HCT116 (cell line): ENCODE measurements at regions not wholly inside any gene's neighbourhood (a gene's known extent, or its start where the extent isn't known, plus 50 kb on each side); places are given as distances from the start of the nearest gene placed in this dataset.

Source experiments
- ATAC-seq: fragments of 200-7000 bp; cut with Tn5 transposase; 2 replicates; pipeline ENCODE4 v1.9.1; 2020; ENCODE audit warnings: mild to moderate bottlenecking, moderate library complexity
- BruUV-seq: library from RNA; stranded (reverse); fragments of 400-500 nt; replicated peaks from 2 replicates; lab custom pipeline; 2021; lab: Mats Ljungman, UMichigan
- CTCF ChIA-PET: fragments of 300-600 bp; sonication (Branson Sonifier 250); formaldehyde crosslinking; loops from one replicate; lab custom pipeline; 2021; ENCODE audit warnings: antibody characterized with exemption; lab: Charles Lee
- POLR2A ChIA-PET: fragments of 300-600, 350-600 bp; sonication (Branson Sonifier 250); formaldehyde crosslinking; loops from one replicate; lab custom pipeline; 2021; ENCODE audit warnings: antibody characterized with exemption; lab: Charles Lee
- RAD21 ChIA-PET, 2 experiments: fragments of 300-600 bp; sonication (Branson Sonifier 250); formaldehyde crosslinking; loops; one replicate each; lab custom pipeline; 2023; ENCODE audit warnings: low total read pairs in 2 of 2; ENCODE audit not compliant: uncharacterized antibody in 2 of 2, unreplicated experiment in 2 of 2, low non-redundant PET in 1 of 2; lab: Charles Lee
- DNase-seq: peaks from one replicate; pipeline ENCODE4 v3.0.0-alpha.2; 2010; ENCODE audit warnings: low read depth, low spot score
- H2AFZ ChIP-seq: fragments of 200-600 bp; shearing (Covaris generic), sonication (generic); 2 replicates; pipeline ENCODE4 v1.6.1; 2017; ENCODE audit warnings: low read depth, mixed run types, mixed read lengths, antibody characterized with exemption, low read length; ENCODE audit not compliant: poor library complexity, severe bottlenecking
- H3K27ac ChIP-seq: 2 replicates; pipeline ENCODE4 v1.5.1; 2012; ENCODE audit warnings: low read depth, low read length
- H3K27me3 ChIP-seq: fragments of 200-600 bp; sonication (generic); 2 replicates; pipeline ENCODE4 v1.6.1; 2016; ENCODE audit warnings: mixed run types, low read length, mixed read lengths; ENCODE audit not compliant: insufficient read depth
- H3K36me3 ChIP-seq, 2 experiments: fragments of 200-500 bp in 1 of 2; fragments of 200-600 bp in 1 of 2; sonication (Bioruptor generic) in 1 of 2; sonication (generic) in 1 of 2; 2 replicates each; pipeline versions ENCODE4 v1.5.1 to v1.6.1; 2014 to 2016; ENCODE audit warnings: low read length in 2 of 2, inconsistent platforms in 1 of 2, mixed read lengths in 1 of 2, mixed run types in 1 of 2; ENCODE audit not compliant: insufficient read depth in 2 of 2, control insufficient read depth in 1 of 2
- H3K4me1 ChIP-seq, 2 experiments: fragments of 200-600 bp in 1 of 2; sonication (generic) in 1 of 2; 2 replicates each; pipeline versions ENCODE4 v1.5.1 to v1.6.1; 2012 to 2017; ENCODE audit warnings: low read length in 2 of 2, inconsistent platforms in 1 of 2, mild to moderate bottlenecking in 1 of 2, mixed read lengths in 1 of 2, mixed run types in 1 of 2, moderate library complexity in 1 of 2; ENCODE audit not compliant: insufficient read depth in 2 of 2, control insufficient read depth in 1 of 2
- H3K4me2 ChIP-seq: fragments of 200-600 bp; sonication (generic); 2 replicates; pipeline ENCODE4 v1.6.1; 2017; ENCODE audit warnings: mixed run types, low read length, mixed read lengths
- H3K4me3 ChIP-seq, 2 experiments: fragments of 200-600 bp in 1 of 2; sonication (generic) in 1 of 2; replicated peaks in 1 of 2; 2 replicates each; pipeline ENCODE4 v1.5.1; 2011 to 2016; ENCODE audit warnings: low read length in 2 of 2, control low read depth in 1 of 2, low read depth in 1 of 2, mild to moderate bottlenecking in 1 of 2, mixed read lengths in 1 of 2, mixed run types in 1 of 2
- H3K79me2 ChIP-seq: fragments of 200-600 bp; sonication (generic); 2 replicates; pipeline ENCODE4 v1.6.1; 2017; ENCODE audit warnings: mild to moderate bottlenecking, mixed run types, low read length, moderate library complexity, mixed read lengths; ENCODE audit not compliant: insufficient read depth
- H3K9ac ChIP-seq: fragments of 200-600 bp; sonication (generic); 2 replicates; pipeline ENCODE4 v1.6.1; 2016; ENCODE audit warnings: low read length, mixed read lengths
- H3K9me2 ChIP-seq: fragments of 200-600 bp; sonication (generic), shearing (Covaris generic); 2 replicates; pipeline ENCODE4 v1.6.1; 2017; ENCODE audit warnings: mixed run types, mild to moderate bottlenecking, moderate library complexity; ENCODE audit not compliant: insufficient read depth
- H3K9me3 ChIP-seq, 2 experiments: fragments of 200-500 bp in 1 of 2; fragments of 200-600 bp in 1 of 2; sonication (Bioruptor generic) in 1 of 2; sonication (generic) in 1 of 2; 2 replicates each; pipeline ENCODE4 v1.6.1; 2014 to 2017; ENCODE audit warnings: low read length in 2 of 2, mixed read lengths in 2 of 2, inconsistent platforms in 1 of 2, low read depth in 1 of 2, mild to moderate bottlenecking in 1 of 2, mixed run types in 1 of 2, moderate library complexity in 1 of 2; ENCODE audit not compliant: control insufficient read depth in 1 of 2, insufficient read depth in 1 of 2
- H4K20me1 ChIP-seq: fragments of 200-600 bp; sonication (generic), shearing (Covaris generic); 2 replicates; pipeline ENCODE4 v1.6.1; 2017; ENCODE audit warnings: mixed run types, mild to moderate bottlenecking, moderate library complexity; ENCODE audit not compliant: insufficient read depth
- CBX3 ChIP-seq: IDR thresholded peaks from 2 replicates; pipeline ENCODE4 v1.6.1; 2012; ENCODE audit warnings: low read depth
- CEBPB ChIP-seq: IDR thresholded peaks from 2 replicates; pipeline ENCODE4 v1.6.1; 2012; ENCODE audit warnings: low read depth
- POLR2A ChIP-seq: IDR thresholded peaks from 2 replicates; pipeline ENCODE4 v1.7.0; 2011; ENCODE audit warnings: borderline replicate concordance; ENCODE audit not compliant: insufficient read depth, insufficient read length; ENCODE audit errors: extremely low read depth
- POLR2AphosphoS5 ChIP-seq: IDR thresholded peaks from 2 replicates; pipeline ENCODE4 v1.6.1; 2011; ENCODE audit warnings: mild to moderate bottlenecking, low read depth, low read length, moderate library complexity
- RAD21 ChIP-seq: IDR thresholded peaks from 2 replicates; pipeline ENCODE4 v1.6.1; 2012; ENCODE audit warnings: low read depth, mild to moderate bottlenecking
- SP1 ChIP-seq: IDR thresholded peaks from 2 replicates; pipeline ENCODE4 v1.6.1; 2012; ENCODE audit warnings: low read depth
- TCF7L2 ChIP-seq: IDR thresholded peaks from 2 replicates; pipeline ENCODE4 v1.7.0; 2011; ENCODE audit warnings: borderline replicate concordance, inconsistent platforms; ENCODE audit not compliant: insufficient read depth, insufficient read length; ENCODE audit errors: extremely low read depth
- ZFX ChIP-seq: fragments of 450-650 bp; IDR thresholded peaks from 2 replicates; pipeline ENCODE4 v1.6.1; 2017
- ZNF274 ChIP-seq: fragments of 200-500 bp; sonication (Bioruptor generic); IDR thresholded peaks from 2 replicates; pipeline ENCODE4 v1.6.1; 2014; ENCODE audit warnings: mild to moderate bottlenecking, low read depth, low read length, inconsistent platforms
- intact Hi-C: fragments of 100-400 bp; cut with micrococcal nuclease; formaldehyde crosslinking; loops from 2 replicates; pipeline ENCODE4 v1.10.0; 2022
- TF ChIP-seq, protein P1 (sequence below), 3 experiments: fragments of 200-600 bp in 1 of 3; sonication (generic) in 1 of 3; IDR thresholded peaks in 2 of 3; conservative IDR thresholded peaks in 1 of 3; 2 replicates each; pipeline ENCODE4 v1.5.1; 2012 to 2017; ENCODE audit warnings: low read depth in 2 of 3, low read length in 2 of 3, antibody characterized with exemption in 1 of 3, borderline replicate concordance in 1 of 3, control low read depth in 1 of 3, mild to moderate bottlenecking in 1 of 3, mixed read lengths in 1 of 3, mixed run types in 1 of 3, moderate library complexity in 1 of 3; ENCODE audit not compliant: insufficient read depth in 1 of 3
- TF ChIP-seq, protein P2 (sequence below): IDR thresholded peaks from 2 replicates; pipeline ENCODE4 v1.6.1; 2011; ENCODE audit warnings: mild to moderate bottlenecking, low read length, moderate library complexity; ENCODE audit not compliant: insufficient replicate concordance; ENCODE audit errors: extremely low read depth
- TF ChIP-seq, protein P3 (sequence below): IDR thresholded peaks from 2 replicates; pipeline ENCODE4 v1.6.1; 2012

DNA sequence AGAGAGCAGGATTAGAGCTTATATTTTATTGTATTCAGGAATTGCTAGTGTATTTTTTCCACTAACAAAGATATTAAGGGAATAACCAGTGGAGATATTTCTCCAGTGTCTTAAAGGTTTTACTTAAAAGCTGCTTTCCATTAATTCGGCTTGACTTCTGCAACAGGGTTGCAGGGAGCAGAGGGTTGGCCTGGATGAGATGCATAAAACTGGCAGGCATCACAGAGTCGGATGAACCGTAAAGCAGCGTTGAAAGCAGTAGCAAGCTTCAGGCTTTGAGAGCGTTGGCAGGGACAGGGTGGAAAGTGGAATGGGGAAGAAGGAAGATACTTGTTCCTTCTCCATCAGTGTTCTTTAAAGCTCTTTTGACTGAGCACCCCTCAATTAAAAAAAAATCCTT, 237.2 kb downstream of the LMO4 start:
- H3K27ac ChIP-seq: no peak overlapping the region
- DNase-seq: no peak
- no peaks in the 10 kb centered on the region for H3K4me1 ChIP-seq
- no peaks in the 10 kb centered on the region for H4K20me1 ChIP-seq
- POLR2A ChIA-PET: no interaction called here
- CTCF ChIA-PET: no interaction called here
- H3K9me3 ChIP-seq: no peaks in the 10 kb centered on the region
- H3K79me2 ChIP-seq: no peaks in the 10 kb centered on the region
- RAD21 ChIA-PET: no interaction called here
- intact Hi-C loops: no loop called here
- no peaks in the 10 kb centered on the region for H3K36me3 ChIP-seq
- no peak for TF ChIP-seq ZNF274
- no peak for TF ChIP-seq CBX3
- no peak for TF ChIP-seq POLR2A
- TF ChIP-seq RAD21: no peak
- TF ChIP-seq, protein P1, sequence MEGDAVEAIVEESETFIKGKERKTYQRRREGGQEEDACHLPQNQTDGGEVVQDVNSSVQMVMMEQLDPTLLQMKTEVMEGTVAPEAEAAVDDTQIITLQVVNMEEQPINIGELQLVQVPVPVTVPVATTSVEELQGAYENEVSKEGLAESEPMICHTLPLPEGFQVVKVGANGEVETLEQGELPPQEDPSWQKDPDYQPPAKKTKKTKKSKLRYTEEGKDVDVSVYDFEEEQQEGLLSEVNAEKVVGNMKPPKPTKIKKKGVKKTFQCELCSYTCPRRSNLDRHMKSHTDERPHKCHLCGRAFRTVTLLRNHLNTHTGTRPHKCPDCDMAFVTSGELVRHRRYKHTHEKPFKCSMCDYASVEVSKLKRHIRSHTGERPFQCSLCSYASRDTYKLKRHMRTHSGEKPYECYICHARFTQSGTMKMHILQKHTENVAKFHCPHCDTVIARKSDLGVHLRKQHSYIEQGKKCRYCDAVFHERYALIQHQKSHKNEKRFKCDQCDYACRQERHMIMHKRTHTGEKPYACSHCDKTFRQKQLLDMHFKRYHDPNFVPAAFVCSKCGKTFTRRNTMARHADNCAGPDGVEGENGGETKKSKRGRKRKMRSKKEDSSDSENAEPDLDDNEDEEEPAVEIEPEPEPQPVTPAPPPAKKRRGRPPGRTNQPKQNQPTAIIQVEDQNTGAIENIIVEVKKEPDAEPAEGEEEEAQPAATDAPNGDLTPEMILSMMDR (IDR thresholded peaks at IDR 0.05 in 2 of 3, conservative IDR thresholded peaks at IDR 0.05 in 1 of 3; ENCODE audit: borderline replicate concordance in 1 of 3, insufficient read depth in 1 of 3, low read depth in 2 of 3, low read length in 2 of 3): no peak
- TF ChIP-seq, protein P2, sequence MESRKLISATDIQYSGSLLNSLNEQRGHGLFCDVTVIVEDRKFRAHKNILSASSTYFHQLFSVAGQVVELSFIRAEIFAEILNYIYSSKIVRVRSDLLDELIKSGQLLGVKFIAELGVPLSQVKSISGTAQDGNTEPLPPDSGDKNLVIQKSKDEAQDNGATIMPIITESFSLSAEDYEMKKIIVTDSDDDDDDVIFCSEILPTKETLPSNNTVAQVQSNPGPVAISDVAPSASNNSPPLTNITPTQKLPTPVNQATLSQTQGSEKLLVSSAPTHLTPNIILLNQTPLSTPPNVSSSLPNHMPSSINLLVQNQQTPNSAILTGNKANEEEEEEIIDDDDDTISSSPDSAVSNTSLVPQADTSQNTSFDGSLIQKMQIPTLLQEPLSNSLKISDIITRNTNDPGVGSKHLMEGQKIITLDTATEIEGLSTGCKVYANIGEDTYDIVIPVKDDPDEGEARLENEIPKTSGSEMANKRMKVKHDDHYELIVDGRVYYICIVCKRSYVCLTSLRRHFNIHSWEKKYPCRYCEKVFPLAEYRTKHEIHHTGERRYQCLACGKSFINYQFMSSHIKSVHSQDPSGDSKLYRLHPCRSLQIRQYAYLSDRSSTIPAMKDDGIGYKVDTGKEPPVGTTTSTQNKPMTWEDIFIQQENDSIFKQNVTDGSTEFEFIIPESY: no peak
- no peak for TF ChIP-seq TCF7L2
- no peak for TF ChIP-seq POLR2AphosphoS5
- TF ChIP-seq SP1: no peak
- TF ChIP-seq, protein P3, sequence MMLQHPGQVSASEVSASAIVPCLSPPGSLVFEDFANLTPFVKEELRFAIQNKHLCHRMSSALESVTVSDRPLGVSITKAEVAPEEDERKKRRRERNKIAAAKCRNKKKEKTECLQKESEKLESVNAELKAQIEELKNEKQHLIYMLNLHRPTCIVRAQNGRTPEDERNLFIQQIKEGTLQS: no peak
- TF ChIP-seq ZFX: no peak
- TF ChIP-seq CEBPB: no peak
- no peak overlapping the region for H3K4me2 ChIP-seq
- no peak overlapping the region for H3K4me3 ChIP-seq
- no TSS peak for BruUV-seq
- no peak overlapping the region for H3K9ac ChIP-seq
- no peaks in the 10 kb centered on the region for H3K9me2 ChIP-seq
- no peak for ATAC-seq
- no peak overlapping the region for H2AFZ ChIP-seq
- no peaks in the 10 kb centered on the region for H3K27me3 ChIP-seq
